HL-60/S4 treated with retinoic acid at 250 ng/mL for 4 days and 3 days (cell line): ENCODE measurements at regions not wholly inside any gene's neighbourhood (a gene's known extent, or its start where the extent isn't known, plus 50 kb on each side); places are given as distances from the start of the nearest gene placed in this dataset.
"Not testable (repeated sequence)": the region's sequence is repeated elsewhere in the genome, so short reads cannot be mapped to it uniquely, and the experiment has no call there.

Experiments used
- in situ Hi-C: fragments of 300-500 bp; cut with MboI; formaldehyde crosslinking; loops from 2 replicates; pipeline ENCODE4 v1.7.0; 2022; ENCODE audit warnings: low sequenced_read_pairs

GRCh38 chr2:39875914-39876267, 96.8 kb upstream of the THUMPD2 start:
- in situ Hi-C loops: no loop called here

- in situ Hi-C loops: no loop called here
Measured at GRCh38 chr2:39875182-39875913, 96.3 kb upstream of the THUMPD2 start.

DNA sequence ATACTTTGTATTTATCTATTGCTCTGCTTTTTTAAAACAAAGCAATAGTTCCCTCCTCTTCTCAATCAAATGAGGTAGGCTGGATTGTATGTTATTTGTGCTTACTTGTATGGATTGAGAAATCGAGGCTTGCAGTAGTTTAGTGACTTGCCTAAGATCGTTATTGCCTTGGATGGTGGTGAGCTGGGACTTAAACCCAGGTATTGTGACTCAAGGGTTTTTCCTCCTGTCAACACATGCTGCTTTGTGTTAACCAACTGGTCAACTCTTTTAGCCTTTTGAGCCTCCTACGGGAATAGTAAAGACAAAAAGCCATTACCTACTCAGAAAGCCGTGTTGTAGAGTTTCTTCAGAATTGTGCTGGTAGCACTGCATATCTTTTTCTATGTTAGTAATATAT, 95.2 kb upstream of the THUMPD2 start:
- in situ Hi-C loops: no loop called here

- in situ Hi-C loops: no loop called here
Measured at GRCh38 chr2:39873586-39873985, 94.5 kb upstream of the THUMPD2 start.

DNA sequence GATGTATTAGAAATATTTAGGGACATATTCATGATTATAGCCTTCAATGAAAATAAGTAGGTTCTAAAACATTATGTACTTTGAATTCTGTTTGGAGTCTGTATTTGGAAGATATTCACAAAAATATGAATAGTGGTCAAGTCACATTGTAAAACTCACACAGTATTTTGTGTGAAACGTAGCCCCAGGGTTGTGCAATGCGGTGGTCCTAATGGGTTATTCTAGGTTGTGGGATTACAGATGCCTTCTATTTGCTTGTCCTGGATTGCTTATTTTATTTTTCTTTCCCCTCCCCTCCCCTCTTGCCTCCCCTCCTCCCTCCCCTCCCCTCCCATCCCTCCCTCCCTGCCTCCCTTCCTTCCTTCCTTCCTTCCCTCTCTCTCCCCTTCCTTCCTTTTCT, 93.7 kb upstream of the THUMPD2 start:
- in situ Hi-C loops: no loop called here

GRCh38 chr2:39871291-39871761, 92.3 kb upstream of the THUMPD2 start:
- in situ Hi-C loops: no loop called here

DNA sequence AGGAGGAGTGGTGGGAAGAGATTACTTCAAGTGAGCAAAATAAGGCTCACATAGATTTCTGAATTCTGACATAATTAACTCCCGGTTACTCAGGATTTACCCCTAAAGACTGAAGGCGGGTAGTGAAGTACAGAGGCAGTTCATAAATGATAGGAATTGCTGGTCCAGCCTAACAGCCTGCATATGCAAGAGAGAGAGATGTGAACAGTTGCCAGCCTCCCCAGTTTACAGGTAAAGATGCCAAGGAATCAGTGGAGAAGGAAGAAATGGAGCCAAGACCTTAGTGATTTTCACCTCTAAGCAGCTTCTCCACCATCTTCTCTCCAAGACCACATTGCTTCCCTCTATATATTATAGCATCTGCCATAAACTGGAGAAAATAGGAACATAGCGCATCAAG, 91.8 kb upstream of the THUMPD2 start:
- in situ Hi-C loops: no loop called here

DNA sequence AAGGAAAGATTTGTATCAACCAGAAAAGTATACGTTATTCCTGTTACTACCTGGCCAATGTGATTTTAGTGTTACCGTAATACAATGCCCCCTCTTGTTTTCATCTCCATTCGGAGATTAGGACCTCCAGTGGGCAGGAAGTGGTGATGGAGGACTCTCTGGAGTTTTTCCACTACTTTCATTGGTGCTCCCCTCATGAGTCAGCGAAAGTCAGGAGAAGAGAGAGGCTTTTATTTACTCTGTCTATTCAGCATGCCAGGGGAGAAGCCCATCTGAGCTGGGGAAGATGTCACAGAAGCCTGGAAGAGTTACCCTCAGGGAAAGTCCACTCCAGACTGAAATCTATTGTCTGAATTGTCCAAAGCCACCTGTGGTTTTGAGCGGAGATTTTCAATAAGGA, 88.2 kb upstream of the THUMPD2 start:
- in situ Hi-C loops: no loop called here

DNA sequence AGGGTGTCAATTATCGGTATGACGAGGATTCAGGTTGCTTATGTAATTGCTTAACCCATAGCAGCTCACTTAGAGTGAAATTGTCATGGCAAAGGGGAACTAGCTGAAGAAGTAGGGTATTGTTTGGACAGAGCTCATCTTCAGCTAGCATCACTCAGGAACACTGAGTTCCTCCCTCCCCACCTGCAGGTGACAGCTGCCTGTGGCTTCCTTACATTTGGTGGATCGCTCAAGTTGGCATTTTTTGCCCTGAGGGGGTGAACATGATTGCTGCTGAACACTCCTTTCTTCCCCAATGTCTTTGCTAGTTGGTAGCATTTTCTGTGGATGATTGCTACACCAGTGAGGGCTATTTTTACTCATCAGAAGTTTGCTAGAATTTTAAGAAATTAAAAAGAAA, 86.7 kb upstream of the THUMPD2 start:
- in situ Hi-C loops: no loop called here

DNA sequence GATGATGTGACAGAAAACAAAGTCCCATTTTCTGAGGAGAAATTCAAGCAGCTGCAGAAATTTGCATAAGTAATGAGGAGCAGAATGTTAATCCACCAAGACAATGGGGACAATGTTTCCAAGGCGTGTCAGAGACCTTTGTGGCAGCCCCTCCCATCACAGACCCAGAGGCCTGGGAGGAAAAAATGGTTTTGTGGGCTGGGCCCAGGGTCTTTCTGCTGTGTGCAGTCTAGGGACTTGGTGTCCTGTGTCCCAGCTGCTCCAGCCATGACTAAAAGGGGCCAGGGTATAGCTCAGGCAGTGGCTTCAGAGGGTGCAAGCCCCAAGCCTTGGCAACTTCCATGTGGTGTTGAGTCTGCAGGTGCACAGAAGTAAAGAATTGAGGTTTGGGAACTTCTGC, 84.6 kb upstream of the THUMPD2 start:
- in situ Hi-C loops: not testable (repeated sequence)

GRCh38 chr2:39860538-39860937, 81.5 kb upstream of the THUMPD2 start:
- in situ Hi-C loops: no loop called here

- in situ Hi-C loops: no loop called here
Measured at GRCh38 chr2:39858677-39859076, 79.6 kb upstream of the THUMPD2 start.

- in situ Hi-C loops: no loop called here
Measured at GRCh38 chr2:39855856-39856255, 76.8 kb upstream of the THUMPD2 start.

GRCh38 chr2:39854771-39855170, 75.7 kb upstream of the THUMPD2 start:
- in situ Hi-C loops: no loop called here

- in situ Hi-C loops: no loop called here
Measured at GRCh38 chr2:39852831-39853230, 73.8 kb upstream of the THUMPD2 start.

DNA sequence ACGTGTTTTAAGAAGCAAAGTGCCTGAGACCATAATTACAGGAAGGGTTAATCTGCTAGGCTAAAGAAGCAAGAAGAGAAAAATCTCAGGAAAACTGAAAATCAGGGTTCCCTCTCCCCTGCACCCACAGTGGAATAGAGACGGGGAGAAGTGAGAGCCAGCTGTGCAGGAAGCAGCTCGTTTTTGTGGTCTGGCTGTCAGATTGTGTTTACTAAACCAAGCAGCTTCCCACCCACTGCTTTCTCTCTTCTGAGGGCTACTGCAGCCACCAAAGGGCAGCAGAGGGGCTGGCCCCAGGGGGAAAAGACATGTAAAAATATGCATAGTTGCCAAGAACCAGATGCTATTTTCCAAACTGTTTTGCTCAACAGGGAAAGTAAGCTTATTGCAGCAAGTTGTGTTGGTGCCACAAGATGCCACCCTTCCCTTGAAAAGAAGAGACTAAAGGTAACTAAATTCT, 72.6 kb upstream of the THUMPD2 start:
- in situ Hi-C loops: no loop called here

GRCh38 chr2:39851251-39851650, 72.2 kb upstream of the THUMPD2 start:
- in situ Hi-C loops: no loop called here

GRCh38 chr2:39849982-39850526, 71.0 kb upstream of the THUMPD2 start:
- in situ Hi-C loops: no loop called here

DNA sequence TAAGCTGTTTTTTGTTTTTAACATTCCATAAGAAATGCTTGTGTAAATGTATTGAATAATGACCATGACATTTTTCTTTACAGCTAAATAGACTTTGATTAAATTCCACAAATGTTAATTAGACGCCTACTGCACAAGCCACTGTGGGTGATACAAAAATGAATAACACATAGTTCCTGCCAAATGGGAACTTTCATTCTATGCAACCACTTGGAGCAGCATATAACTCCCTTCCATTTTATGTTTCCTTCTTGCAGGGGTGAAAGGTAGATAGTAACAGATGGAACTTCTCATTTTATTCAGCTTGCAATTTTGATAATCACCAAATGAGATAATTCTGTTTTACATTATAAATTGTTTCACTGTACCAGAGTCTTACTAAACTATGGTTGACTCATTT, 70.0 kb upstream of the THUMPD2 start:
- in situ Hi-C loops: no loop called here

GRCh38 chr2:39845460-39846146, 66.5 kb upstream of the THUMPD2 start:
- in situ Hi-C loops: no loop called here

GRCh38 chr2:39839261-39839848, 60.3 kb upstream of the THUMPD2 start:
- in situ Hi-C loops: no loop called here

DNA sequence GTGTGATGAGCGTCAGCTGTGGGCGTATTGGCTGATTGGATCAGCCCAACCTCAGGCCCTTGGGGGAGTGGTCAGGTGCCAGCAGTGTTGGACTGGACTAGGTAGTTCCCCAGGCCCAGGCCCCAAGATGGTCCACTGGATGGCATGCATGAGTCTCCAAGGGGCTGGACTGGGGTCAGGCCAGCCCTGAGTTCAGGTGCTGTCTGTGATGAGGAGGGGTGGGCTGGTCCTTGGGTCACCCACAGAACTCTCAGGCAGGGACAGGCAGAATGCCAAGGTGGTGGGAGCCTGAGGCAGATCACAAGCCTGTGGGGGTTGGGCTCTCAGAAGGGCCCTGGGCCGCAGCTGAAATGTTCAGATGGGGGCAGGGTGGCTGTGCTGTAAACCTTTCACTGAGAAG, 59.5 kb upstream of the THUMPD2 start:
- in situ Hi-C loops: no loop called here
